ENCODE measurements at regions not wholly inside any gene's neighbourhood (a gene's known extent, or its start where the extent isn't known, plus 50 kb on each side); places are given as distances from the start of the nearest gene placed in this dataset.

DNA sequence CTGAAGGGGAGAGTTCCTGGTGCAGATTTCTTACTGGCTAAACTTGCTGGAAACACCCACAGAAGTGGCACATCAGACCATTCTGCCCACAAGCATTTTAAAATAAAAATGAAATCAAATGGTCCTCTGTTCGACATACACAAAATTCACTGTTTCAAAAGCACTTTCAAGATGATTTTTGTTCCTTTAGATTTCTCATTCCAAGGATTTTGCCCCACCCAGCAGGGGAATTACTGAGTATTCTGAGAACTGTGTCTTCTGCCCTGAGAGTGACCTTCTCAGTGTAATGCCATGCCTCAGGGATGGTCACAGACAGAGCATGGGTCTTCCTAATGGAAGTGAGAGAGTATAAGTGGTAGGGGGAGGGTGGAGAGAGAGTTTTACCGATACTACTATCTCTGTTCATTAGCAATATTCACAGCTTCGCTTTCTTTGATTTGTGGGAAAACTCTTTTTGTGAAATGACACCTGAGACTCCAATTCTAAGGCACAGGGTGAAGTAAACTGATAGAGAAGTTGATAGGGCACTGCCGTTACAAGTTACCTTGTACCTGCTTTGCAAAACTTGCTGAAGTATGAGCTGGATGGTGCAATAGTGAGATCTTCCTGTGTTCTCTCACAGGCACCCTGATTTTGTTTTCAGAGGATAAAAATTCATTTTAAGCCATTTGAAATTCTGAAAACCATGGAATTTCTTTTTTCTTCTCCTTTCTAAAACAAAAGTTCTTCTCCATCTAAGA, 95.8 kb upstream of the CD180 start:
- Mint-ChIP-seq H3K9me3 (no peaks in the 10 kb centered on the region), H3K36me3 (ENCODE audit: low read depth) (no peaks in the 10 kb centered on the region), H3K27ac (no peak overlapping the region), H3K4me1 (ENCODE audit: low read depth) (no peaks in the 10 kb centered on the region), H3K4me3 (no peak overlapping the region), H3K27me3 (no peaks in the 10 kb centered on the region)
- TF ChIP-seq, protein P1, sequence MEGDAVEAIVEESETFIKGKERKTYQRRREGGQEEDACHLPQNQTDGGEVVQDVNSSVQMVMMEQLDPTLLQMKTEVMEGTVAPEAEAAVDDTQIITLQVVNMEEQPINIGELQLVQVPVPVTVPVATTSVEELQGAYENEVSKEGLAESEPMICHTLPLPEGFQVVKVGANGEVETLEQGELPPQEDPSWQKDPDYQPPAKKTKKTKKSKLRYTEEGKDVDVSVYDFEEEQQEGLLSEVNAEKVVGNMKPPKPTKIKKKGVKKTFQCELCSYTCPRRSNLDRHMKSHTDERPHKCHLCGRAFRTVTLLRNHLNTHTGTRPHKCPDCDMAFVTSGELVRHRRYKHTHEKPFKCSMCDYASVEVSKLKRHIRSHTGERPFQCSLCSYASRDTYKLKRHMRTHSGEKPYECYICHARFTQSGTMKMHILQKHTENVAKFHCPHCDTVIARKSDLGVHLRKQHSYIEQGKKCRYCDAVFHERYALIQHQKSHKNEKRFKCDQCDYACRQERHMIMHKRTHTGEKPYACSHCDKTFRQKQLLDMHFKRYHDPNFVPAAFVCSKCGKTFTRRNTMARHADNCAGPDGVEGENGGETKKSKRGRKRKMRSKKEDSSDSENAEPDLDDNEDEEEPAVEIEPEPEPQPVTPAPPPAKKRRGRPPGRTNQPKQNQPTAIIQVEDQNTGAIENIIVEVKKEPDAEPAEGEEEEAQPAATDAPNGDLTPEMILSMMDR (IDR thresholded peaks at IDR 0.05), result no peak
- DNase-seq (no peak), ATAC-seq (no peak)
- intact Hi-C loops (cut with micrococcal nuclease), result no loop called here
- ChIA-PET CTCF (interaction anchor here (1.4 kb wide), 1 partner anchor 46 kb away, joined by 4 read pairs; no protein-coding TSS in a partner anchor), POLR2A (no interaction called here)

DNA sequence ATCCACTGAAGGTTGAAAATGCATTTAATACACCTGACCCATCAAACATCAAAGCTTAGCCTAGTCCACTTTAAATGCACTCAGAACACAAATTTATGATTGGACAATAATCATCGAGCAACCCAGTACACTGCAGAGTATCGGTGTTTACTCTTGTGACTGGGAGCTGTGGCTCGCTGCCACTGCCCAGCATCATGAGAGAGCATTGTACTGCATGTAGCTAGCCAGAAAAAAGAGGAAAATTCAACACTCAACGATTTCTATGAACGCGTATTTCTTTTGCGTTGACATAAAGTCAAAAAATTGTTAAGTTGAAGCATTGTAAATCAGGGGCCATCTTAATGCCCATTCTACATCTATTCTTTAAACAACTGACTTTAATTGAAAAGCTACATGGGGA, 95.1 kb upstream of the CD180 start:
- Mint-ChIP-seq H3K4me3 (no peak overlapping the region), H3K27ac (no peak overlapping the region), H3K4me1 (ENCODE audit: low read depth) (no peaks in the 10 kb centered on the region), H3K27me3 (no peaks in the 10 kb centered on the region), H3K36me3 (ENCODE audit: low read depth) (no peaks in the 10 kb centered on the region), H3K9me3 (no peaks in the 10 kb centered on the region)
- no peak for ATAC-seq
- ChIA-PET CTCF (interaction anchor here (1.4 kb wide), 1 partner anchor 45 kb away, joined by 4 read pairs; no protein-coding TSS in a partner anchor), POLR2A (no interaction called here)
- intact Hi-C loops (cut with micrococcal nuclease), result no loop called here
- TF ChIP-seq, protein P1 (IDR thresholded peaks at IDR 0.05), result no peak
- no peak for DNase-seq

DNA sequence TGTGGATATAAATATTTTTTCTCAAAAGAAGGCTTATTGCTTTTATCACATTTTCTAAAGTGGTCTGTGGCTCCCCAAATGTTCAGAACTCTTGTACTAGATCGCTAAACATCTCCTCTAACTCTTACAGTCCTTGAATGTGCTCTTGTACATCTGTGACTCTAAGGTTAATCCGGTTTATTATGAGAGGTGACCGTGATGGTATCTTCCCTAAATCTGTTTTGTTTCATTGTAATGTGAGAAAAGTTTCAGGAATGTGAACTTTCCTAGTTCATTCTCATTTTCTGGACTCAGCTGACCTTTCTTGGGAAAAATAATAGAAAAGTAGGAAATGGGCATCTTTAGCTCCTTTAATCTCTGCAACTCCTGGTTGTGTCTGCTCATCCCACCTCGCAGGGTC, 94.5 kb upstream of the CD180 start:
- no peak for DNase-seq
- H3K4me3 Mint-ChIP-seq, result no peak overlapping the region
- TF ChIP-seq, protein P1 (IDR thresholded peaks at IDR 0.05), result no peak
- no peaks in the 10 kb centered on the region for H3K9me3 Mint-ChIP-seq
- POLR2A ChIA-PET, result no interaction called here
- H3K4me1 Mint-ChIP-seq (ENCODE audit: low read depth), result no peaks in the 10 kb centered on the region
- ATAC-seq, result no peak
- CTCF ChIA-PET, result no interaction called here
- no peak overlapping the region for H3K27ac Mint-ChIP-seq
- no peaks in the 10 kb centered on the region for H3K27me3 Mint-ChIP-seq
- intact Hi-C loops (cut with micrococcal nuclease), result no loop called here
- H3K36me3 Mint-ChIP-seq (ENCODE audit: low read depth), result no peaks in the 10 kb centered on the region

DNA sequence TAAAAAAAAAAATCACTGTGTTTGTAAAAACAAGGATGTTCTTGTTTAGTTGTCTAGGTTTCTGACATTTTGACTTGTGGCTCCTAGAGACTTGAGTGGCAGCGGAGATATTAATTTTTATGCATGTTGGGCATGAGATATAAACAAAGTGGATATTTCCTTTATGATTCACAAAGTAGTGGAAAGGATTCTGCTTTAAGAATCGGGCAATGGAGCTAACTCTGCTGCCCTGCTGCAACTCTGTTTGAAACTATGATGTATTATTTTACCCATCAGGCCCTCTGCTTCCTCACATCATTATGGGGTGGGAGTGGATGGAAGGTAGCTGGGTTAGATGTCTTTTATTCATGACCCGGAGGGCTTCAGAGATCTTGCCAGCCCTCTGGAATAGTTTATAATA, 94.1 kb upstream of the CD180 start:
- Mint-ChIP-seq H3K27me3 (no peaks in the 10 kb centered on the region), H3K4me3 (no peak overlapping the region), H3K27ac (no peak overlapping the region), H3K36me3 (ENCODE audit: low read depth) (no peaks in the 10 kb centered on the region), H3K4me1 (ENCODE audit: low read depth) (no peaks in the 10 kb centered on the region), H3K9me3 (no peaks in the 10 kb centered on the region)
- intact Hi-C loops (cut with micrococcal nuclease), result no loop called here
- DNase-seq (no peak), ATAC-seq (no peak)
- CTCF ChIA-PET, result no interaction called here
- TF ChIP-seq, protein P1 (IDR thresholded peaks at IDR 0.05), result no peak
- POLR2A ChIA-PET, result no interaction called here

DNA sequence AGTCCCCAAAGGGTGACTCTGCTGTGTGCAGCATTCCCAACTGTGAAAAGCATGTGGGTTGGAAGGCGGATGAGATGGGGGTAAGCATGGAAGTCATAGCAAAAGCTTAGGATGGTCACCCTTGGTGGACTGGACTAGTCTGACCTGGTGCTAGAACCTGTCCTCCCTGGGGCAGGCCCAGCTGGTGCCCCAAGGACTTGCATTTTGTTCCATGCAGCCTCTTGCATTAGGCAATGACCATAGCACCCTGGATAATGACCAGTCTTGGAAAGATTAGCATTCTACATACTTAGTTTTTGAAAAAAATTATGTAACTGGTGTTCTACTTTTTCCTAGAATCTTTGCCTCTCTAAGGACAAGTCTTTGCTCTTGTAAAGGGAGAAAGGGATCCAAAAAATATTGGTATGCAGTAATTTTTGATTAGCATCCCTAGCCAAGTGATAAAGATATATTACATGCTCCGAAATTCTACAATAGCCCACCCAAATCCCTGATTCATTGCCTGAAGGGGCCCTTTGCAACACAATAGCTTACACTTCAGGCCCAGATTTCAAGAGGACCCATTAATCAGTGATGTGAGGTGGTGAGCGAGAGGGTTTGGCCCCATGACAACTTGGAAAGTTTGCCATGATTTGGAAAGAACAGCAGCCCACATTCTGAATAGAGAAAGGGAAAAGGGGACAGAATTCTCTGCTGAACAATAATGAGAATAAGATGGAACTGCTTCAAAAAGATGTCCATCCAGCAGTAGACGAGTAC, 93.3 kb upstream of the CD180 start:
- Mint-ChIP-seq H3K27ac (no peak overlapping the region), H3K4me1 (ENCODE audit: low read depth) (no peaks in the 10 kb centered on the region), H3K36me3 (ENCODE audit: low read depth) (no peaks in the 10 kb centered on the region), H3K9me3 (no peaks in the 10 kb centered on the region), H3K27me3 (no peaks in the 10 kb centered on the region), H3K4me3 (no peak overlapping the region)
- ChIA-PET CTCF (no interaction called here), POLR2A (no interaction called here)
- DNase-seq (no peak), ATAC-seq (no peak)
- intact Hi-C loops (cut with micrococcal nuclease), result no loop called here
- TF ChIP-seq, protein P1 (IDR thresholded peaks at IDR 0.05), result no peak
